K562 (cell line): ENCODE measurements at regions not wholly inside any gene's neighbourhood (a gene's known extent, or its start where the extent isn't known, plus 50 kb on each side); places are given as distances from the start of the nearest gene placed in this dataset.
"Not testable (repeated sequence)": the region's sequence is repeated elsewhere in the genome, so short reads cannot be mapped to it uniquely, and the experiment has no call there.

Source experiments
- CTCF ChIP-seq, 3 experiments: IDR thresholded peaks in 2 of 3; conservative IDR thresholded peaks in 1 of 3; 2 replicates each; pipeline ENCODE4 v1.5.1; 2011 to 2012; ENCODE audit warnings: low read length in 3 of 3, mild to moderate bottlenecking in 3 of 3, control low read depth in 2 of 3, improper control_type of control experiment in 1 of 3, inconsistent platforms in 1 of 3, low read depth in 1 of 3, mixed read lengths in 1 of 3, moderate library complexity in 1 of 3; ENCODE audit not compliant: insufficient read depth in 2 of 3
- L3MBTL2 ChIP-seq: fragments of 450-650 bp; IDR thresholded peaks from 2 replicates; pipeline ENCODE4 v1.6.1; 2016; ENCODE audit warnings: mild to moderate bottlenecking, moderate library complexity
- POLR2A ChIP-seq: fragments of 450-650 bp; conservative IDR thresholded peaks from 2 replicates; pipeline ENCODE4 v1.6.1; 2016
- XRCC5 ChIP-seq: fragments of 200-400 bp; formaldehyde crosslinking; IDR thresholded peaks from 2 replicates; pipeline ENCODE4 v1.6.1; 2017; ENCODE audit warnings: low read depth, mild to moderate bottlenecking, low read length
- ZNF384 ChIP-seq: IDR thresholded peaks from 2 replicates; pipeline ENCODE4 v1.6.1; 2012; ENCODE audit warnings: low read depth, low read length, improper control_type of control experiment

DNA sequence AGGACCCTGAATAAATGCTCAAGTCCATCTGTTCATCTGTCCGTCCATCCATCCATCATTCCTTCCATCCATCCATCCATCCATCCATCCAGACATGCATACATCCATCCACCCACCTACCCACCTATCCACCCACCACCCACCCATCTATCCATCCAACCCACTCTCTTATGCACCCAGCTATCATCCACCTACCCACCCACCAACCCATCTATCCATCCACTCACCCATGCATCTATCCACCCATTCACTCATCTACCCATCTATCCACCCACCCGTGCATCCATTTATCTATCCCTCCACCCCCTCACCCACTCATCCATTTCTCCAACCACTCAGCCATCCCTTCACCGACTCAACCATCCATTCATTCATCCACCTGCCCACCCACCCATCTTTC lies 71.7 kb upstream of the KRTAP5-11 start:
- TF ChIP-seq POLR2A; L3MBTL2; CTCF (IDR thresholded peaks at IDR 0.05 in 2 of 3, conservative IDR thresholded peaks at IDR 0.05 in 1 of 3; ENCODE audit: insufficient read depth in 2 of 3, low read depth in 1 of 3, low read length in 3 of 3); ZNF384; XRCC5: not testable (repeated sequence)
